ENCODE measurements at regions not wholly inside any gene's neighbourhood (a gene's known extent, or its start where the extent isn't known, plus 50 kb on each side); places are given as distances from the start of the nearest gene placed in this dataset.

- H3K4me3 Mint-ChIP-seq: no peak overlapping the region
- H3K36me3 ChIP-seq (ENCODE audit: control insufficient read depth, insufficient read depth, low read length): no peaks in the 10 kb centered on the region
- 100% methylated on average over 1 of the region's 1 CpG; no CpG with 5 or more reads in 1 of the 2 experiments for WGBS, 2 experiments (ENCODE audit: insufficient coverage in 1 of 2, insufficient read length in 1 of 2)
- H3K27ac Mint-ChIP-seq: no peak overlapping the region
- H3K27me3 ChIP-seq (ENCODE audit: control insufficient read depth, insufficient read depth, low read length, poor library complexity, severe bottlenecking): no peaks in the 10 kb centered on the region
- H3K27me3 Mint-ChIP-seq (ENCODE audit: insufficient read depth): no peaks in the 10 kb centered on the region
- H3K36me3 Mint-ChIP-seq (ENCODE audit: low read depth): peaks cover 2% of the 10 kb centered on the region
- H3K9ac ChIP-seq (ENCODE audit: extremely low read depth, low read length, poor library complexity, severe bottlenecking): no peak overlapping the region
- H3K4me3 ChIP-seq (ENCODE audit: low read length): no peak overlapping the region
- no peak for DNase-seq
- no peaks in the 10 kb centered on the region for H3K4me1 Mint-ChIP-seq
- peaks cover 2% of the 10 kb centered on the region for H3K9me3 Mint-ChIP-seq
- no peak for TF ChIP-seq CTCF (conservative IDR thresholded peaks at IDR 0.05)
- no peaks in the 10 kb centered on the region for H3K4me1 ChIP-seq (ENCODE audit: control insufficient read depth, insufficient read depth, low read length)
- no peak overlapping the region for H3K27ac ChIP-seq (ENCODE audit: low read depth, low read length)
- no peaks in the 10 kb centered on the region for H3K9me3 ChIP-seq (ENCODE audit: control insufficient read depth, low read length)
Measured at GRCh38 chr2:156112323-156112722, 220.2 kb downstream of the NR4A2 start.

GRCh38 chr2:156110890-156111289, 221.6 kb downstream of the NR4A2 start:
- Mint-ChIP-seq H3K27ac (no peak overlapping the region), H3K4me3 (no peak overlapping the region), H3K27me3 (ENCODE audit: insufficient read depth) (no peaks in the 10 kb centered on the region), H3K4me1 (no peaks in the 10 kb centered on the region), H3K36me3 (ENCODE audit: low read depth) (peaks cover 2% of the 10 kb centered on the region), H3K9me3 (peaks cover 2% of the 10 kb centered on the region)
- WGBS, 2 experiments (ENCODE audit: insufficient coverage in 1 of 2, insufficient read length in 1 of 2): 54% methylated on average over 2 of the region's 2 CpGs; no CpG with 5 or more reads in 1 of the 2 experiments
- H3K4me3 ChIP-seq (ENCODE audit: low read length): no peak overlapping the region
- H3K4me1 ChIP-seq (ENCODE audit: control insufficient read depth, insufficient read depth, low read length): no peaks in the 10 kb centered on the region
- H3K27ac ChIP-seq (ENCODE audit: low read depth, low read length): no peak overlapping the region
- no peaks in the 10 kb centered on the region for H3K9me3 ChIP-seq (ENCODE audit: control insufficient read depth, low read length)
- DNase-seq: peak; percentile 88
- TF ChIP-seq CTCF (conservative IDR thresholded peaks at IDR 0.05): peak; percentile 73
- no peaks in the 10 kb centered on the region for H3K36me3 ChIP-seq (ENCODE audit: control insufficient read depth, insufficient read depth, low read length)
- H3K27me3 ChIP-seq (ENCODE audit: control insufficient read depth, insufficient read depth, low read length, poor library complexity, severe bottlenecking): no peaks in the 10 kb centered on the region
- H3K9ac ChIP-seq (ENCODE audit: extremely low read depth, low read length, poor library complexity, severe bottlenecking): no peak overlapping the region

- no peaks in the 10 kb centered on the region for H3K9me3 Mint-ChIP-seq
- no peak overlapping the region for H3K4me3 Mint-ChIP-seq
- no peaks in the 10 kb centered on the region for H3K4me1 Mint-ChIP-seq
- Histone ChIP-seq H3K4me1 (ENCODE audit: control insufficient read depth, insufficient read depth, low read length) (no peaks in the 10 kb centered on the region), H3K4me3 (ENCODE audit: low read length) (no peak overlapping the region), H3K27me3 (ENCODE audit: control insufficient read depth, insufficient read depth, low read length, poor library complexity, severe bottlenecking) (no peaks in the 10 kb centered on the region), H3K9ac (ENCODE audit: extremely low read depth, low read length, poor library complexity, severe bottlenecking) (no peak overlapping the region), H3K36me3 (ENCODE audit: control insufficient read depth, insufficient read depth, low read length) (no peaks in the 10 kb centered on the region), H3K9me3 (ENCODE audit: control insufficient read depth, low read length) (no peaks in the 10 kb centered on the region), H3K27ac (ENCODE audit: low read depth, low read length) (no peak overlapping the region)
- H3K27ac Mint-ChIP-seq: no peak overlapping the region
- no peak for TF ChIP-seq CTCF (conservative IDR thresholded peaks at IDR 0.05)
- H3K27me3 Mint-ChIP-seq (ENCODE audit: insufficient read depth): no peaks in the 10 kb centered on the region
- no peaks in the 10 kb centered on the region for H3K36me3 Mint-ChIP-seq (ENCODE audit: low read depth)
- DNase-seq: no peak
- 86% methylated on average over 1 of the region's 1 CpG; no CpG with 5 or more reads in 1 of the 2 experiments for WGBS, 2 experiments (ENCODE audit: insufficient coverage in 1 of 2, insufficient read length in 1 of 2)
Measured at GRCh38 chr2:156099382-156099781, 233.1 kb downstream of the NR4A2 start.

Data from endodermal cell (in vitro differentiated cells).